GM21528 (cell line): ENCODE measurements at regions not wholly inside any gene's neighbourhood (a gene's known extent, or its start where the extent isn't known, plus 50 kb on each side); places are given as distances from the start of the nearest gene placed in this dataset.

Experiments used
- ATAC-seq: cut with Tn5 transposase; IDR thresholded peaks from one replicate; pipeline ENCODE4 v1.9.1; 2021; ENCODE audit warnings: mild to moderate bottlenecking, moderate library complexity; ENCODE audit not compliant: unreplicated experiment, low FRiP score

DNA sequence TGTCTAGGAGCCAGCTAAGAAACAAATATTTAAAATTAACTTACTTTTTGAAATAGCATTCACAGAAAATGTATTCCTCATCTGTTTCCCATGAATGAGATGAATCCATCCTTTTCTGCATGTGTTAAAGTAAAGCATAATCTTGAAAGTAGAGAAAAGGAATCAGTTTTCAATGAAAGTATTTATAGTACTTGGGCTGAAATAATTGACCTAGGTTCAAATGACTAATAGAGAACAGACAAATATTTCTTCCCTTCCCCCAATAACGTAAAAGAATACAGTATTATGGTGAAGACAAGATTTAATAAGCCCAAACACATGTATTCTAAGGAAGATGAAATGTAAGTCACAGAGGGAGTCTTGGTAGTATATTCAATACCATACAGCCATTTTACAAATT lies 403.5 kb downstream of the ZNF608 start:
- no peak for ATAC-seq

DNA sequence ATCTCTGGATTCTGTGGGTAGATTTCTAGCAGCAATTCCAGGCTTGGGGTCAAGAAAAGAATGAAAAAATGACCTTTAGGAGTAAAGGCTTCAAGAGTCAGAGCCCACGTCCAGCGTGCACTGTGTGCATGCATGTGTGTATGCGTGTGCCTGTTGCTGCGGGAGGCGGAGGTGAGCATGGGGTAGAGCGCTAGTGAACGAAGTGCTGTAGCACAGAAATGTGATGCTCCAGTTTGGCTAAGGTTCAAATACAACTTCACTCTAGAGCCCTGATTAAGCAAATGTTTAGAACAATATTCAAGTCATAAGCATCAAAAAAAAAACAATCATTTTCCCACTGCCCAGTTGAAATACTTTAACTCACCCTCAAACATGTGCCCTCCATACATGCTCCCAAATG lies 403.9 kb downstream of the ZNF608 start:
- no peak for ATAC-seq

DNA sequence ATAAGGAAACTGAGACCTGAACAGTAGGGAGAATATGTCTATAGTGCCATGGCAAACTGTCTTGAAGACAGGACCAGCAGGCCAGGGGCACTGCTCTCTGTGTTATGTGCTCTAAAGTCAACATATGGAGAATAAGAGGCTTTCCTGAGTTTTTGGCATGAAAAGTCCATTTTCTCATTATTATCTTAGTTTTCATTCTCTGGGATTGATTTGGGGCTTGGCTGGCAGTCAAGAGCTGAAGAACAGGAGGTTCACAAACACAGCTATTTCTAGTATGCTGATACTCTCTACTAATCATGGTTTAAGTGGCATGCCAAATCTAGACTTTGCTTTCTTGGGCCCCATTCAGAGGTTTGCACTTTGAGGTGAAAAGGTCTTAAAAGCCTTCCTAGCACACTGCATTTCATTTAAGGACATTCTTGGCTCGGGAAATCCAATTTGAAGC lies 404.4 kb downstream of the ZNF608 start:
- no peak for ATAC-seq

DNA sequence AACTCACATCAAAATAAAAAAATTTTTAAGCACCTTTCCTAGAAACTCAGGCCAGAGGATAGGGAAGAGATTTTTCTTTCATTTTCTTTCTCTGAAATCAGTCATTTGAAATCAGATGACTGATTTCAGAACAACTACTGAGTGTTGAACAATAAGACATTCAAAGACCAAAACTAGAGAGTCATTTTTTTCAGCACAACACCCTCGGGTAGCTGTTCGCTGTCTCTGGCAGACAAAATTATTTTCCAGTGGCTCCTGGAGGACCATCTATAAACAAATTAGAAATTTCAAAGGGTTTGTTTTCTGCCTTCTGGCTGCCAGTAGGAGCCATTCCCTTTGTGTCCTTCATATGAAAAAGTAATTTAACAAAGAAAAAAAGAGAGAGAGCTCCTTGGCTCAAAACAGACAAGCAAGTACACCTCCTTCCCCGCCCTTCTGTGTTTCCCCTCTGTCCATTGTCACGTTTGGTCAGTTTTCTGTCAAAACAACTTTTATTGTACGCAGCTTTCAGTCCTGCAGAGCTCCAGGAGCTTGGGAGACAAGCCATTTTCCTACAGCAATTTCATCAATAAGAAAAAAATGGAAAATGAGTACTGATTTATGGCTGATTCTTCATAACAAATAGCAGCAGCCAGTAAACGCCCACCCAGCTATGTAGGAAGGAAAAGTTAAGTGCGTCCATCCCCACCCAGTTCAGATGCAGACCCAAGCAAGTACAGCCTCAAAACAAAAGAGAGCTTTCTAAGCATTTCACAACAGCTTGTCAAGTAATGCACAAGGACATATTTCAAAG lies 405.2 kb downstream of the ZNF608 start:
- no peak for ATAC-seq

DNA sequence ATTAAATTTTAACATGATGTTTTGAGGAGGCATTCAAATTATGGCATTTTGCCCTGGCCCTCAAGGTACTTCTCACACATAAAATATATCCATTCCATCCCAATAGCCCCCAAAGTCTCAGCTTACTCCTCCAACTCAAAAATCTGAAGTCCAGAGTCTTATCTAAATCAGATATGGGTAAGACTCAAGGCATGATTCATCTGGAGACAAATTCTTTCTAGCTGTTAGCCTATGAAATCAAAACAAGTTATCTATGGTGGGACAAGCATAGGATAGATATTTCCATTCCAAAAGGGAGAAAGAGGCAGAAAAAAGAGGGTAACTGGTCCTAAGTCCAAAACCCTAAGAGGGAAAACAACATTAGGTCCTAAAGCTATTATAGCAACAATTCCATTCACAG lies 408.4 kb downstream of the ZNF608 start:
- ATAC-seq, result no peak

DNA sequence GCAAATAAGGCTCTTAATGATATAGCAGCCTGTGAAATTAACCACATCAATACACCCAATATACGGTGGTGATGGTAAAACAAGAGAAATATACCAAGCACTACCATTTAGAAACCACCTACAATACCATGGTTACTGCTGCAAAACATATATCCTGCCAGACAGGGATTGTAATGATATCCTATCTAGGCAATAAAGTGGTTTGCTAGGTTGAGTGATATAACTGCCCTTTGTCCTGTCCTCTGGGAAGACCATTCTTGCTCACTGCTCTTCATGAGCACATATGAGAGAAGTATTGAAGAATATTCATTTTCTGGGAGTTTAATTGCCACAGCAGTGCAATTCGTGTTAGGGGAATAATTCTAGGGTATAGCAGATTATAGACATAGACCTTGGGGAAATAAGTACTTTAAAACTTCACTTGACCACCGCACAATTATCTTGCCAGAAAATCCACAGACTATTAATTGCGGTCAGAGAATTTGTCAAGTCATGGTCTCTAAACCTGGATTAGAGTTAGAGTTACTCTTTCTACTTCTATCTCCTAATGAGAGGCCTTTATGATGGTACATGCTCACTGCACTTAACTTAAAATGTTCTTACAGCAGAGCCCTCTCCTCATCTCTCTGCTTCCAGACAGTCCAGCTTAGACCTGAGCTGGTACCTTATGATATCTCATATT lies 413.0 kb downstream of the ZNF608 start:
- ATAC-seq, result no peak

DNA sequence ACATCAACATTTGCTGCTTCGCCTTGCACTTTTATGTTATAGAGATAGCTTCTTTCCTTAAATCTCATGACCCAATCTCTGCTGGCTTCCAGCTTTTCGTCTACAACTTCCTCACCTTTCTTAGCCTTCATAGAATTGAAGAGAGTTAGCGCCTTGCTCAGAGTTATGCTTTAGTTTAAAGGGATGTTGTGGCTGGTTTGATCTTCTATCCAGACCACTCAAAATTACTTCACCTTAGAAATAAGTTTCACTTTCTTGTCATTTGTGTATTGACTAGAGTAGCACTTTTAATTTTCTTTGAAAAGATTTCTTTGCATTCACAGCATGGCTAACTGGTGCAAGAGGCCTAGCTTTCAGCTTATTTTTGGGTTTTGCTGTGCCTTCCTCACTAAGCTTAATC lies 414.2 kb downstream of the ZNF608 start:
- ATAC-seq, result no peak

DNA sequence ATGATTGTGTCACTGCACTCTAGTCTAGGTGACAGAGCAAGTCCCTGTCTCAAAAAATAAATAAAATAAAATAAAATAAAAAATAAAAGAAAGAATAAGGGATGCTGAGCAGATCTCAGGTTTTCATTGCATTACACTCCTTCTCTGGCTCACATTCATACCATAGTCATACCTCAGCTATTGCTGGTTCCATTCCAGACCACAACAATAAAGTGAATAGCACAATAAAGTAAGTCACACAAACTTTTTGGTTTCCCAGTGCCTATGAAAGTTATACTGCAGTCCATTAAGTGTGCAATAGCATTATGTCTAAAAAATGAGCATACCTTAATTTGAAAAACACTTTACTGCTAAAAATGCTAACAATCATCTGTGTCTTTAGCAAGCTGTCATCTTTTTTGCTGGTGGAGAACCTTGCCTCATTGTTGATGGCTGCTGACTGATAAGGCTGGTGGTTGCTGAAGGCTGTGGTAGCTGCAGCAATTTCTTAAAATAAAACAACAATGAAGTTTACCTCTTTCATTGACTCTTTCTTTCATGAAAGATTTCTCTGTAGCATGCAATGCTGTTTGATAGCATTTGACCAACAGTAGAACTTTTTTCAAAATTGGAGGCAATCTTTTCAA lies 415.7 kb downstream of the ZNF608 start:
- no peak for ATAC-seq

DNA sequence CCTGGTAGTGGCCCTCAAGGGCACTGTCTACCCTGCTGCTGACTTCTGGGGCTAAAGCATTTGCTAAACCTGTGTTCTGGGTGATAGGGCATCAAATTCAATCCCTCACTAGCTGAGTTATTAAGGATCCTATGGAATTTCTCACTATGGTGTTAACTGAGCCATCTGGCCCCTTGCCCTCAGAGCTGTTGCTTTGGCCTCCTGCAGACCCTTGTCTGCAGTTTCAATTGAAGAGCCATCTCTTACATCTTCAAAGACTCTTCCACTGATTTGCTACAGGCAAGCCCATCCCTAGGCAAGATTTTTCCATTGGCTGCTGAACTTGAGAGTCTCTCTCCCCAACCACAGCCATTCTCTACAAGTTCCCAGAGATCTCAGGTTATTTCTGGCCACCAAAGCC lies 418.2 kb downstream of the ZNF608 start:
- no peak for ATAC-seq

DNA sequence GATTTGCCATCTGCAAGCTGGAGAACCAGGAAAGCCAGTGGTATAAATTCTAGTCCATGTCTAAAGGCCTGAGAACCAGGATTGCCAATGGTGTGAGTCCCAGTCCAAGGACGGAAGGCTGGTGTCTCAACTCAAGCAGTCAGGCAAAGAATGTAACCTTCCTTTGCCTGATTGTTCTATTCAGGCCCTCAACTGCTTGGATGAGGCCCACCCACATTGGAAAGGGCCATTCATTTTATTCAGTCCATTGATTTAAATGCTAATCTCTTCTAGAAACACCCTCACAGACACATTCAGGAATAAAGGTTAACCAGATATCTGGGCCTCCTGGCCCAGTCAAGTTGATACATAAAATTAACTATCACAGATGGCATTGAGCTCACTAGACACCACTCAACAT lies 427.8 kb downstream of the ZNF608 start:
- no peak for ATAC-seq

DNA sequence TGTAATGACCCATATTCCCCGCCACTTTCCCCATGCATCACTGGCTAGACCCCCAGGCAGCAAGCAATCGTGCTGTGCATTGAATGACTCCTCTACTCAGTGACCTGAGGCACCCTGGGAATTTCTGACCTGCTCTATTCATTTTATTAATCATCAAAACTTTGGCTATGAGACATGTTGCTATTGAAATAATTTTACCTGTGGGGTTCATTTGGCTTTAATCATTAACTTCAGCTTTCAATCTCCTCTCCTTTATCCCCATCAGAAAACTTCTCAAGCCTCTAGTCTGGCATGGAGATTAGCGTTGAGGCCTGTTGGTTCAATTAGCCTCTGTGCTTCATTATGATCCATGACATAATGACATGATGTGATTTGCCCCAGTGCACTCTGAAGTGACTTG lies 429.0 kb downstream of the ZNF608 start:
- ATAC-seq, result no peak

DNA sequence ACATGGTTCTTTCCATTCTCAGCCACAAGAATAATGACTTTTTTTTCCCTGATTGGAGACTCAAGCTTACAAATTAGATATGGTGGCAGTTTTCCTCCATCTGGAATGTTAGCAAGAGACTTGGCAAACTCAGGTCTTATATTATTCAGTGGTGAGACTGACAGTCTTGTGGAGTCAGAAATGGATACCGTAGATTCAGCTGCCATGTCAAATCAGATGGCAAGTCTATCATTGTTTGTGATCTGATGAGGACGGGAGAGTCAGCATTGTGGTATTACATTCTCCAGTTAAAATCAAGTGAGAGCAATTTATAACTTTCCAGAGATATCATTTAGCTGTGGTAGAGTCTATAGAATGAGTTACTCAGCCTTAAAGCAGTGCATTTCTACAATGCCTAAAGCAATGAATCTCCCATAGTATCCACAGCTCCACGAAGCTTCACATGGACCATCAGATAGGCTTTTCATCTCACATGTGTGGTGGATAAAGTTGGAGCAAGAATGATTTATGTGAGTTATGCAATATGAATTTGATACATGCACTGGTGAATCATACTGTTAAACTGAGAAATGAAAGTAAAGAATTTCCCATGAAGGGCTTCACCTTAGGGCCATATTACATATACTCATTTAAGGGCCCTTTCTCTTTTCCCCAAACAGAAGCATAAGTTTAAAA lies 430.6 kb downstream of the ZNF608 start:
- ATAC-seq, result no peak

DNA sequence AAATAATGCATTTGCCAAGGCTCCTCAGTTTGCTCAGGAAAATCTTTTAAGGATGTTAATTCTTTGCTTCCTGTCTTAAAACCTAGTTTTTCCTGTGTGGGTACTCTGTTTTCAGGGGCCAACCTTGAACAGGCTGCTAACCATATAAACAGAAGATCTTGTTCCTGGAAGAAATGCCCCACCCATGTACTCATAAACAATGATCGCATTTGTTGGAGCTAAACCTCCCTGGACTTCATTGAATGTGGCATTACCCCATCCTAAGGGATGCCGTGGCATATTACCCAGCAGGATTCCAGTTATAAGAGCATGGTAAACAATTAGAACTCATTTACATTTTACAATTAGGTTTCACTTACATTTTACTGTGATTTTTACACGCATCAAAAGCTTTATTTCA lies 436.0 kb downstream of the ZNF608 start:
- ATAC-seq, result no peak

DNA sequence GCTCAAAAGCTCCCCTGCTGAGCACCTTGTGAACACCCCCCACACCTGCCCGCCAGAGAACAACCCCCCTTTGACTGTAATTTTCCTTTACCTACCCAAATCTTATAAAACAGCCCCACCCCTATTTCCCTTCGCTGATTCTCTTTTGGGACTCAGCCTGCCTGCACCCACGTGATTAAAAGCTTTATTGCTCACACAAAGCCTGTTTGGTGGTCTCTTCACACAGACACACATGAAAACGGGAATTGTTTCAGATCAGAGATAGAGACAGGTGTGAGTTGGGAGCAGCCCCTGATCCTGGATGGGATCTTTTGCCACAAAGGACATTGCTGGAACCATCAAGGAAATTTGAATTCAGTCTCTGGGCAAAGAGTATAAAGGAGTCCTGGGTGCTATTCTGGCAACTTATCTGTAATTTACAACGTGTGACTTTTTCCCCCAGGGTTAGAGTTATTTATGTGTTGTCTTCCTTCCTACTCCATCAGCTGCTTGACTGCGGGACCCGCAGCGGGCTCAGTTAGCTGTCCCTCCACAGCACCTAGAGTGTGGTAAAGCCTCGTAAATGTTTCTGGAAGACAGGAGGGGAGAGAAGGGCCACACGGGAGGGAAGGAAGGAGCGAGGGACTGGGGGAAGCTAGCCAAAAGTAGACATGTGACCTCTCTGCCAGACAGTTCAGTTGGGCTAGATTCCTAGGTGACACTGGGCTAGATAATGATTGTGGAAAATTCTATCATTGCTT lies 437.0 kb downstream of the ZNF608 start:
- no peak for ATAC-seq

DNA sequence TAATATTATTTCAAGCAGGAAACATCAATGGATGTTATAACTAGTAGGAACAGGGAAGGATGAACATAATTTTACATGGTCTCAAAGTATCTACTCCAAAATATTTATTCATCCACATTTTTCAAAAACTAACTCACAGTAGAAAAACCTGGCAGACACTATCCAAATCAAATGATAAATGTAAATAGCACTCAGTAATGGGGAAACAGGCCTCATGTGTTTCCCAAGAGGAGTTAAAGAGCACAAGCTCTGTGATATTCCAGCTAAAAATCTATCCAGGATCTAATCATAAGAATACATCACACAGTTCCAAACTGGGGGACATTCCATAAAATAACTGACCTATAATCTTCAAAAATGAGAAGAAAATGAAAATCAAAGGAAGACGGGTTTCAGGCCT lies 443.1 kb downstream of the ZNF608 start:
- ATAC-seq, result no peak

DNA sequence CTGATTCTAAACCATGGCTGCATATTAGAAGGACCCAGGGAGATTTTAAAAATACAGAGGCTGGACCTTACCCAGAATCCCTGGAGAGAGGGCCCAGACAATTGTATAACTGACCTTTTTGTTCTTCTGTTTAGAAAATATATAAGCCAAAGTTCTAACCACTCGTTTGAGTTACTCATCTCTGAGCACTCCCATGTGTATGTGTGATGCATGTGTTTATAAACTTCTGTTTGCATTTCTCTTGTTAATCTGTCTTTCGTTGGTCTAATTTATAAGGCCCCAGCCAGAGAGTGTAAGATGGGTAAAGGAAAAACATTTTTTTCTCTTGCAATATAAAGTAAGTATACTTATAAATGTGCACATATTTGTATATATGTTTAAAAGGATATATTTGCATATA lies 443.9 kb downstream of the ZNF608 start:
- ATAC-seq, result no peak

DNA sequence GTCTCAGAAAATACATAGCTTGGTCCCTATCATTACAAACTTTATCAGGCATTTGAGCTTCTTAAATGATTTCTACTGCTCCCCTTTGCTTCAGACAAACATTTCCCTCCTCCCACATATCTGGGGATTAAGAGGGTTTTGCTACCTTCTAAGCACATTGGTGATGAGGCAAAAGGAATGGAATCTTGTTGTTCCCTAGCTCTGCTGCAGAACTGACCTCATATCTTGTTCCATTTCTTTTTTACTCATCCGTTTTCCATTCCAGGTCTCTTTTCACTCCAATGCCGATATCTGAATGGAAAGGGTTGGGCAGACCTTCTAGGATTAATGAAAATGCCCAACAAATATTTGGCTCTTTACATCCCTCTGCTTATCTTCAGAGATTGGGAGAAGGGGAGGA lies 444.6 kb downstream of the ZNF608 start:
- ATAC-seq, result no peak

DNA sequence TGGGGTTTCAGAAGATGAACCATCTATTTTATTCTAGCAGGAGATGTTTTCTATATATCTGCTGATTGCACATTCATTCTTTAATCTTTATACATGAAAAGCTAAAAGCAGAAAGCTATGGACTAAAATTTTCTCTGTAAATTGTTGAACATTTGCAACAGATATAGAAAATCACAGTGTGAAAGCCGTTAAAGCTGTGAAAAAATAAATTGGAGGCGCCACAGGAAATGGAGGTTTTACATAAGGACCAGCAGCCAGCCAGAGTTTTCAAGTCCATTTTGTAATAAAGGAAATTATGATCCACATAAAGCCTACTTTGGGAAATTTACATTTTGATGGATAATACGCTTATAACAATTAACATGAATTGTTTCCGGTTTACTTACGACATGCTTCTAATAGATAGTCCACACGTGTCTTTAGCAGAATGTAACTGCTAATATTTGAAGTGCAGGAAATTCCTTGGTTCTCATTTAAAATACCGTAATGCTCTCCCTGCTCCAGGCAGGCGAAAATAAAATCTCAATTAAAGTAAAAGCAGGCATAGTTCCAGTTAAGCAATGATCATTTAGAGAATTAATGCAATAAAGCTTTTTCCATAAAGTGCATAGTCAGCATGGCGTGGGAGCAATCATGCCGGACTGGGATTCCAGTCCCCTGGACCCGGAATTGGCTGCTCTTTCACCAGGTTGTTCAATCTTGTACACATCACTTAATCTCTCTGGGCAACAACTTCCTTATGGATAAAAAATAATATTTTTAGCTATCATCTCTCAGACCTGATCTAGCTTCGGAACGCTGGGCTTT lies 445.4 kb downstream of the ZNF608 start:
- ATAC-seq, result no peak

DNA sequence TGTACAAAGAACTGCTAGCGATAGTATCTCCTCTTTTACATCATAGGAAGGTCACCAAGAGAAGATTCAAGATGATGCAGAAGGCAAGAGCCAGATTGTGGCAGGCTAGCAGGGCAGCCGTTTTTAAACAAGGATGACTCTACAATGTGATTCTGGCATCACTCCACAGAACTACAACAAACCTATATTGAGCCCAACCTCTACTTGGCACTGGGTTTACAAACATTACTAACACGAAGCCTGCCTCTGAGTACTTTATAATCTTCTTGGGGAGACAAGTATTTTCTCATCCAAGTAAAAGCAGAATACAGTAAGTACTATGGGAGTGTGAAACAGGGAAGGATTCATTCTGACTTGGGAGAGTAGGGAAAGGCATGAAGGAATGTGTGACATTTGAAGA lies 448.6 kb downstream of the ZNF608 start:
- no peak for ATAC-seq
